Hematopoietic multipotent progenitor cell treated with erythropoietin and hydrocortisone succinate and interleukin-3 and kit ligand, for 8 days (in vitro differentiated cells): ENCODE measurements at regions not wholly inside any gene's neighbourhood (a gene's known extent, or its start where the extent isn't known, plus 50 kb on each side); places are given as distances from the start of the nearest gene placed in this dataset.

Source experiments
- DNase-seq: peaks from one replicate; pipeline ENCODE4 v3.0.0-alpha.2; 2015

- no peak for DNase-seq
Measured at GRCh38 chr7:137172105-137172590, 171.4 kb downstream of the PTN start.

- peak; percentile 8 for DNase-seq
Measured at GRCh38 chr7:137169282-137169698, 174.2 kb downstream of the PTN start.

- DNase-seq, result no peak
Measured at GRCh38 chr7:137167609-137168008, 175.9 kb downstream of the PTN start.

GRCh38 chr7:137166363-137166762 is 177.2 kb downstream of the PTN start:
- DNase-seq, result no peak

- no peak for DNase-seq
Measured at GRCh38 chr7:137165786-137166185, 177.7 kb downstream of the PTN start.

GRCh38 chr7:137165241-137165640 is 178.3 kb downstream of the PTN start:
- no peak for DNase-seq

GRCh38 chr7:137164251-137164650 is 179.3 kb downstream of the PTN start:
- DNase-seq, result no peak

- DNase-seq, result no peak
Measured at GRCh38 chr7:137160236-137160635, 183.3 kb downstream of the PTN start.

- no peak for DNase-seq
Measured at GRCh38 chr7:137157256-137157655, 186.3 kb downstream of the PTN start.

- DNase-seq, result no peak
Measured at GRCh38 chr7:137151690-137152052, 191.9 kb downstream of the PTN start.

- DNase-seq, result no peak
Measured at GRCh38 chr7:137151041-137151689, 192.4 kb downstream of the PTN start.

- DNase-seq, result no peak
Measured at GRCh38 chr7:137147338-137147720, 196.2 kb downstream of the PTN start.

- DNase-seq, result no peak
Measured at GRCh38 chr7:137146552-137147337, 196.8 kb downstream of the PTN start.

GRCh38 chr7:137146012-137146455 is 197.5 kb downstream of the PTN start:
- DNase-seq, result no peak

GRCh38 chr7:137142376-137142775 is 201.2 kb downstream of the PTN start:
- no peak for DNase-seq

GRCh38 chr7:137135654-137136350 is 207.7 kb downstream of the PTN start:
- DNase-seq, result no peak

- DNase-seq, result no peak
Measured at GRCh38 chr7:137130751-137131158, 212.8 kb downstream of the PTN start.

- DNase-seq, result no peak
Measured at GRCh38 chr7:137129025-137129424, 214.5 kb downstream of the PTN start.

- no peak for DNase-seq
Measured at GRCh38 chr7:137127806-137128205, 215.7 kb downstream of the PTN start.

GRCh38 chr7:137127058-137127457 is 216.5 kb downstream of the PTN start:
- no peak for DNase-seq

- DNase-seq, result no peak
Measured at GRCh38 chr7:137122145-137122544, 221.4 kb downstream of the PTN start.

- no peak for DNase-seq
Measured at GRCh38 chr7:137120690-137121089, 222.8 kb downstream of the PTN start.

GRCh38 chr7:137110535-137110934 is 233.0 kb downstream of the PTN start:
- no peak for DNase-seq

- DNase-seq, result no peak
Measured at GRCh38 chr7:137110091-137110509, 233.4 kb downstream of the PTN start.
